EH (cell line): ENCODE measurements at regions not wholly inside any gene's neighbourhood (a gene's known extent, or its start where the extent isn't known, plus 50 kb on each side); places are given as distances from the start of the nearest gene placed in this dataset.
"Not testable (repeated sequence)": the region's sequence is repeated elsewhere in the genome, so short reads cannot be mapped to it uniquely, and the experiment has no call there.

ENCODE experiments used
- DNase-seq: peaks from one replicate; pipeline ENCODE4 v3.0.0-alpha.2; 2015; ENCODE audit warnings: low read depth

DNA sequence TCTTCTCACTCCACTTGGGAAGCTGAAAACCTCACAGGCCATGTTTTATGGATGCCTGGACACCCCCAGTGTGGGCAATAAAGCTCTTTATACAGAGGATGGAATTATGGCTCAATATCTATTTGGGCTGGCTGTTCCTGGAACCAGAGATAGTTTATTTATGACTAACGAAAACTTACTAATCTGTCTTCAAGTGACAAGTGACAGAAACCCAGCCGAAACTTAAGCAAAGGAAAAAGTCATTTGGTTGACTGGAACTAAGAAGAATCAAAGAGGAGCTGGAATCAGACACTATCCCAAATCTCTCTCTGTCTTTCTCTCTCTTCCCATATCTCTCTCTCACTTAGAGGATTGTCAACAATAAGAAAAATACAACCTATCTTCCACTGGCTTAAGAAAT lies 78.3 kb upstream of the CDK6 start:
- DNase-seq = no peak

DNA sequence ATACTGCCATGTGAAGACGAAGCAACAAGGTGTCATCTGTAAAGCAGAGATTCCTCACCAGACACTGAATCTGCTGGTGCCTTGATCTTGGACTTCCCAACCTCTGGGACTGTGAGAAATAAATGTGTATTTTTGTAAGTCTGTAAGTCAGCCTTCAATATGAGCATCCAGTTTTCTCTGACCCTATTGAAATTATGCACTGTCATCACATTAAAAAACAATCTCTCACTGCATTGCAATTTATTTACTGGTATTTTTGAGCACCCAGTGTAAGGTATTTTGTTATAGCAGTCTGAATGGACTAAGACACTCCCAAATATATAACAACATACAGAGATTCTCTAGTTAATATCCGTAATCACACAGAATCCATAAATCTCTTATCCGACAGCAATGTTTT lies 77.5 kb upstream of the CDK6 start:
- no peak for DNase-seq

DNA sequence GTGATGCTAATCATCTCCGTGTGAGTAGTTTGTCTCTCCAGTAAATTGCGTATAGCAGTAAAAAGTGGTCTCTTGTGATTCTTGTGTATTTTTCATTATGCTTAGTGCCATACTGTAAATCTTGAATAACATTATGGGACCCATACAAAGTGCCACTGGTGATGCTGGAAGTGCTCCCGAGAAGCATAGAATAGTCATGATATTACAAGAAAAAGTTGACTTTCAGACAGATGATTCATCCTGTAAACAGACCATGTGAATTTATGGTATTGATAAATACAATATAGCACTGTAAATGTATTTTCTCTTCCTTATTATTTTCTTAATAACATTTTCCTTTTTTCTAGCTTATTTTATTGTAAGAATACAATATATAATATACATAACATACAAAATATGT lies 74.6 kb upstream of the CDK6 start:
- no peak for DNase-seq

DNA sequence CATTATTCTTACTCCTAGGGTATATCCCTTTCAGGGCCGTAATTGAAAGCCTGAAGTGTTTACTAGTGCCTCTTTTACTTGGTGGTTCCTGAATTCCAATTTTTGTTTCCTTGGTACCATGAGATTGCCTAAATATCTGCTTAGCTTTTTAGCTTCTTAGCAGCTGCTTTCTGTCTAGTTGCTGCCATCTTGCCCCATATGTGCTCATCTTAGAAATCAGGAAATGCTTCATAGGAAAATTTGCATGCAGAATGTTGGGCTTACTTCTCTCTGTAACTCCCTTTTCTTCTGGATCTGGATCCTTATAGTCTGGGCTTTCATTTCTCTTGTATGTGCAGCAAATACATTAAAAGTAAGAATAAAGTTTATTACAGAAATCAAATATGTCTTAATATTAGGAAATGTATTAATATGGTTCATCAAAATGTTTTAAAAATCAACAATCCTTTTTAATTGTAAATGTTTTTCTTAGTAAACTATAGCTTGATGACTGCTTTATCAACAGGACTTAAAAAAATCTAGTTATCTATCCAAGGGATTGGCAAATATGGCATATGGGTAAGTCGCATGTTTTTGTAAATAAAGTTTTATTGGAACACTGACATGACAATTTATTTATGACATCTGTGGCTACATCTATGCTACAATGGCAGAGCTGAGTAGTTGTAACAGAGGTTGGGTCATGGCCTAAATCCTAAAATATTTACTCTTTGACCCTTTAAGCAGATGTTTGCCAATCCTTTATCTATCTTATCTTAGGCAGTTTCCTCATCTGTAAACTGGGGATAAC lies 73.5 kb upstream of the CDK6 start:
- DNase-seq = no peak

- peak; percentile 97 for DNase-seq
Measured at GRCh38 chr7:92904244-92905131, 68.1 kb upstream of the CDK6 start.

GRCh38 chr7:92898798-92899197 lies 62.4 kb upstream of the CDK6 start:
- DNase-seq = no peak

- DNase-seq = not testable (repeated sequence)
Measured at GRCh38 chr7:92894857-92895256, 58.5 kb upstream of the CDK6 start.

- DNase-seq = no peak
Measured at GRCh38 chr7:92889081-92889480, 52.7 kb upstream of the CDK6 start.
